BE2C (cell line): ENCODE measurements at regions not wholly inside any gene's neighbourhood (a gene's known extent, or its start where the extent isn't known, plus 50 kb on each side); places are given as distances from the start of the nearest gene placed in this dataset.

Source experiments
- DNase-seq: peaks from one replicate; pipeline ENCODE4 v3.0.0-alpha.2; 2020
- H3K27me3 ChIP-seq: fragments of 250-450 bp; sonication (Bioruptor Pico); 2 replicates; pipeline ENCODE4 v1.5.1; 2020; ENCODE audit warnings: mild to moderate bottlenecking
- H3K36me3 ChIP-seq: fragments of 250-450 bp; sonication (Bioruptor Pico); 2 replicates; pipeline ENCODE4 v1.5.1; 2020; ENCODE audit warnings: mild to moderate bottlenecking
- H3K4me1 ChIP-seq: fragments of 250-450 bp; sonication (Bioruptor Pico); 2 replicates; pipeline ENCODE4 v1.5.1; 2020
- H3K4me3 ChIP-seq: 2 replicates; pipeline ENCODE4 v1.5.1; 2011; ENCODE audit warnings: low read depth, low read length
- H3K9me3 ChIP-seq: fragments of 250-450 bp; sonication (Bioruptor Pico); 2 replicates; pipeline ENCODE4 v1.5.1; 2020
- CTCF ChIP-seq: IDR thresholded peaks from 2 replicates; pipeline ENCODE4 v1.5.1; 2012; ENCODE audit warnings: mild to moderate bottlenecking, low read depth, low read length

- DNase-seq: no peak
Measured at GRCh38 chr4:148664636-148665035, 222.4 kb upstream of the NR3C2 start.

GRCh38 chr4:148654131-148654530 lies 211.9 kb upstream of the NR3C2 start:
- H3K4me1 ChIP-seq: no peaks in the 10 kb centered on the region
- TF ChIP-seq CTCF: no peak
- no peak for DNase-seq
- no peaks in the 10 kb centered on the region for H3K36me3 ChIP-seq
- no peak overlapping the region for H3K4me3 ChIP-seq
- H3K27me3 ChIP-seq: no peaks in the 10 kb centered on the region
- no peaks in the 10 kb centered on the region for H3K9me3 ChIP-seq

More at GRCh38 chr4:148664636-148665035, 222.4 kb upstream of the NR3C2 start:
- H3K4me1 ChIP-seq: no peaks in the 10 kb centered on the region
- no peak for TF ChIP-seq CTCF
- H3K36me3 ChIP-seq: no peaks in the 10 kb centered on the region
- H3K27me3 ChIP-seq: no peaks in the 10 kb centered on the region; the same call in 1 of the 2 replicates
- H3K9me3 ChIP-seq: no peaks in the 10 kb centered on the region
- H3K4me3 ChIP-seq: no peak overlapping the region

GRCh38 chr4:148653681-148654080 lies 211.5 kb upstream of the NR3C2 start:
- no peak for DNase-seq
- Histone ChIP-seq H3K27me3 (no peaks in the 10 kb centered on the region), H3K4me3 (no peak overlapping the region), H3K9me3 (no peaks in the 10 kb centered on the region), H3K4me1 (no peaks in the 10 kb centered on the region), H3K36me3 (no peaks in the 10 kb centered on the region)
- TF ChIP-seq CTCF: no peak

GRCh38 chr4:148651991-148652390 lies 209.8 kb upstream of the NR3C2 start:
- H3K9me3 ChIP-seq: no peaks in the 10 kb centered on the region
- H3K4me3 ChIP-seq: no peak overlapping the region
- H3K27me3 ChIP-seq: no peaks in the 10 kb centered on the region
- no peaks in the 10 kb centered on the region for H3K4me1 ChIP-seq
- TF ChIP-seq CTCF: no peak
- peak; percentile 9 for DNase-seq
- H3K36me3 ChIP-seq: no peaks in the 10 kb centered on the region

- Histone ChIP-seq H3K36me3 (no peaks in the 10 kb centered on the region), H3K4me1 (no peaks in the 10 kb centered on the region), H3K9me3 (no peaks in the 10 kb centered on the region), H3K27me3 (no peaks in the 10 kb centered on the region), H3K4me3 (no peak overlapping the region)
- DNase-seq: no peak
- TF ChIP-seq CTCF: no peak
Measured at GRCh38 chr4:148649652-148650331, 207.6 kb upstream of the NR3C2 start.

- Histone ChIP-seq H3K4me1 (no peaks in the 10 kb centered on the region), H3K36me3 (no peaks in the 10 kb centered on the region), H3K9me3 (no peaks in the 10 kb centered on the region), H3K4me3 (no peak overlapping the region), H3K27me3 (no peaks in the 10 kb centered on the region)
- TF ChIP-seq CTCF: no peak
- DNase-seq: no peak
Measured at GRCh38 chr4:148643851-148644250, 201.6 kb upstream of the NR3C2 start.
